Stimulated activated naive CD8-positive, alpha-beta T cell treated with anti-CD3 and anti-CD28 coated beads, Interleukin-15, Interleukin-2, amounts not matched to agents 100 U/mL and 50 U/mL, for 24 hours (primary cell): ENCODE measurements at regions not wholly inside any gene's neighbourhood (a gene's known extent, or its start where the extent isn't known, plus 50 kb on each side); places are given as distances from the start of the nearest gene placed in this dataset.

ENCODE experiments used
- ATAC-seq: fragments of 150-1000 bp; cut with Tn5 transposase; one replicate; pipeline ENCODE4 v1.10.0; 2021
- DNase-seq: peaks from one replicate; pipeline ENCODE4 v3.0.0; 2021

- ATAC-seq, result no peak
- no peak for DNase-seq
Measured at GRCh38 chr16:5428932-5429331, 331.3 kb upstream of the EEF2KMT start.

DNA sequence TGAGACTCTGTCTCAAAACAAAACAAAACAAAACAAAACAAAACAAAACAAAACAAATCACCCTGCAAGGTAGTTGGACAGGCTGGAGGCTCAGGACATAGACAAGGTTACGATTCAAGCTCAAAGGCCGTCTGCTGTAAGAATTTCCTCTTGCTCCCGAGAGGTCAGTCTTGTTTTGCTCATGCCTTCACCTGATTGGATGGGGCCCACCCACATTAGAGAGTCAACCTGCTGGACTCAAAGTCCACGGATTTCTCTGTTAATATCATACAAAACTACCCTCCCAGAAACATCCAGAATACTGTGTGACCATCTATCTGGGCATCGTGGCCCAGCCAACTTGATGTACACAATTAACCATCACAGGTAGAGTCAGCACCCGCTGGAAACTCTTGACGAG lies 330.0 kb upstream of the EEF2KMT start:
- no peak for ATAC-seq
- DNase-seq, result no peak

GRCh38 chr16:5422643-5423496 lies 325.3 kb upstream of the EEF2KMT start:
- ATAC-seq, result no peak
- no peak for DNase-seq

- ATAC-seq (no peak), DNase-seq (no peak)
Measured at GRCh38 chr16:5422047-5422446, 324.5 kb upstream of the EEF2KMT start.

GRCh38 chr16:5416013-5416412 lies 318.4 kb upstream of the EEF2KMT start:
- no peak for DNase-seq
- no peak for ATAC-seq

DNA sequence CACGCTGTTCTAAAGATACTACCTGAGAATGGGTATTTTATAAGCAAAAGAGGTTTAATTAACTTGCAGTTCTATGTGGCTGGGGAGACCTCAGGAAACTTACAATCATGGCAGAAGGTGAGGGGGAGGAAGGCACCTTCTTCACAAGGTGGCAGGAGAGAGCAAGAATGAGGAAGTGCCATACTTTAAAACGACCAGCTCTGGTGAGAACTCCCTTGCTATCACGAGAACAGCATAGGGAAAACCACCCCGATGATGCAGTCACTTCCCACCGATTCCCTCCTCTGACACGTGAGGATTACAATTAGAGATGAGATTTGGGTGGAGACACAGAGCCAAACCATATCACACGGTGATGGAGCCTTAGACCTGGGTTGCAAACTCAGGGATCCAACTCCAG lies 317.5 kb upstream of the EEF2KMT start:
- DNase-seq, result no peak
- no peak for ATAC-seq

DNA sequence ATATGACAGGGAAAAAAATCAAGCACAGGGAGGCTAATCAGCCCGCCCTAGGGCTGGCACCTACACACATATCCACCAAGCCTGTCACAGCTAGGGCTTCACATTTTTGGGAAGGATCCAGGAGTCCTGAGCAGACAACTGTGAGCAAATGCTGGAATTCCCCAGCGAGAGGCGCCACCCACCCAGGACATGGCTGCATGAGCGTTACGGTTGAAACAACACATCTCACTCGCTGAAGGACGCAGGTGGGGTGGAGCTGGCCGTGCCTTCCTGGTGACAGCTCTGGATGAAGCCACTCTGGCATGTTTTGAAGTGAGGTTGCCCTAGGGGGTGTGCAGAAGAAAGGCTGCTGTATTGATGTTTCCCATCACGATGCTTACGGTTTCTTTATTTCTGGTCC lies 315.1 kb upstream of the EEF2KMT start:
- no peak for ATAC-seq
- DNase-seq, result no peak

DNA sequence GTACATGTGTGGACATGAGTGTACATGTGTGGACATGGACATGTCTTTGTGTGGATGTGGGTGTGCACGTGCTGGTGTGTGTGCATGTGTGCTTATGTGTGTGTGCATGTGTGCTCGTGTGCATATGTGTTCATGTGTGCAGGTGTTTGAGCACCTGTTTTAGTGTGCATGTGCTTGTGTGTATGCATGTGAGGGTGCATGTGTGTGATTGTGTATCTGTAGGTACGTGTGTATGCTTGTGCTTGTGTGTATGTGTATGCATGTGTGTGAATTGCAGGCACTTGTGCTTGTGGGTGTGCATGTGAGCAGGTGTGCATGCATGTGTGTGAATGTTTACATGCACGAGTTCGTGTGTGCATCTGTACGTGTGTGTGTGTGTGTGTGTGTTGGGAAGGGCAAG lies 300.6 kb upstream of the EEF2KMT start:
- ATAC-seq (no peak), DNase-seq (no peak)

DNA sequence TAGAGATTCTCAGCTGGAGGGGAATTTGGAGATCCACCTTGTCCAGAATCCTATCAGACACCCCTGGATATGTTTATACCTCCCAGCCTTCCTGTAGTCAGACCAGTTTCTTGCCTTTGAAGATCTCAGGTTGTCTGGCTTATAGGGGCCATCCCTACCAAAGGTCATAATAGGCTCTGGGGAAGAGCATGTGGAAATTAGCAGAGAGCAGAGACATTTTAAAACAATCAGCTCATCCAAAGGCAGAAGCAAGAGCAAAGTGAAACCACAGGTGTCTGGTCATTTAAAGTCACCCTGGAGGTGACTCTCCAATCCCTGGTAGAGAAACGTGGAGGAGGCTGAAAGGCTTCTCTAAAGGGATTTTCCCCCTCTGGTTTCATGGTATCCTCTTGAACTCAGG lies 299.3 kb upstream of the EEF2KMT start:
- ATAC-seq (no peak), DNase-seq (no peak)

GRCh38 chr16:5393070-5393469 lies 295.5 kb upstream of the EEF2KMT start:
- DNase-seq, result no peak
- no peak for ATAC-seq

- no peak for ATAC-seq
- DNase-seq, result no peak
Measured at GRCh38 chr16:5386989-5387388, 289.4 kb upstream of the EEF2KMT start.

DNA sequence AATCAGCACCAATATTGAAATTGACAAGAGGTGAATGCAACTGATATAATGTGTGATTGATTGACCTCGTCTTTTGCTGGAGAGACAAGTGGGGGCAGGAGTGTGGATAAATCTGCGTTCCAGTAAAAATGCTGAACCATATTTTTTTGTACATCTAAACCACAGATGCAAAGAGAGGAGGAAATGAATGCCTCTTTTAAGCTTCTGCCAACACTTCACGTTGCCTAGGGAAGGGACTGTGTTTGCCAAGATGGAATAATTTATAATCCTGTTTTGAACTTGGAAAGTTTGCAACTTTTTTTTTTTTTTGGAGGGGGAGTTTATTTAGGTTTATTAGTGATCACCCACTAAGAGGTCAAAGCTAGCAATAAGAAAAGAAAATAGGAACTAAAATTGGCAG lies 288.2 kb upstream of the EEF2KMT start:
- ATAC-seq (no peak), DNase-seq (no peak)

GRCh38 chr16:5385115-5385514 lies 287.5 kb upstream of the EEF2KMT start:
- DNase-seq (no peak), ATAC-seq (no peak)

- ATAC-seq, result no peak
- DNase-seq, result no peak
Measured at GRCh38 chr16:5383737-5384136, 286.1 kb upstream of the EEF2KMT start.

DNA sequence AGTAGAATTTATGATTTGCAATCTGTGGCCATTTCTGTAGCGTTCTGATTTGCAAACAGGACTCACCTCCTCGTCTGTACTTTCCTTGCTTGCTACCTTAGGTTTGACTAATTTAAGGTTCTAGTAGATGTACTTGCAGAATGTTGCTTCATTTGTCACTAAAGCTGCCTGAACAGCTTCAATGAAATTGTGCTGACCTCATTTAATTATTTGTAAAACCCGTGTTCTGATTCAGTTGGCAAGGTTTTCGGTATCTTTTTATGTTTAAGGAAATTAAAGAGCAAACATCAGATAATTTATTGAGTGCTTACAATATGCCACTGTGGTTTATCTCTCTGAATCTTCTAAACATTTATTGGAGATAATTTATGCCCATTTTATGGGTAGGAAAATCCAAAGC lies 284.9 kb upstream of the EEF2KMT start:
- ATAC-seq (no peak), DNase-seq (no peak)

DNA sequence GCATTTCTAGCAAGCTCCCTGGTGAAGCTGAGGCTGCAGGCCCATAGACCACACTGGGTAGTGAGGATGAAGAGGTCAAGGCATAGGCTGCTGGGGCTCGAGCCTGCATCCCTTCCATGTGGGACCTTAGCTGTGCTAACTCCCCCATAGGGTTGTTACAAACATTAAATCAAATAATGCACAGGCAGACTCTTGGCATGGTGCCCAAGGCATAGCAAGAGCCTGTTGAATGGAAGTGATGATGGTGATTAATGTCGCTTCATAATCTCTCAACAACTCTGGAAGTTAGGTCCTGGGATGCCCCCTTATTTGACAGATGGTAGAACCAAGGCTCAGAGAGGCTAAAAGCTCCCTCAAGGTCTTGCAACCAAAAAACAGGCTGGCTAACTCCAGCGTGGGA lies 283.9 kb upstream of the EEF2KMT start:
- ATAC-seq (no peak), DNase-seq (no peak)

DNA sequence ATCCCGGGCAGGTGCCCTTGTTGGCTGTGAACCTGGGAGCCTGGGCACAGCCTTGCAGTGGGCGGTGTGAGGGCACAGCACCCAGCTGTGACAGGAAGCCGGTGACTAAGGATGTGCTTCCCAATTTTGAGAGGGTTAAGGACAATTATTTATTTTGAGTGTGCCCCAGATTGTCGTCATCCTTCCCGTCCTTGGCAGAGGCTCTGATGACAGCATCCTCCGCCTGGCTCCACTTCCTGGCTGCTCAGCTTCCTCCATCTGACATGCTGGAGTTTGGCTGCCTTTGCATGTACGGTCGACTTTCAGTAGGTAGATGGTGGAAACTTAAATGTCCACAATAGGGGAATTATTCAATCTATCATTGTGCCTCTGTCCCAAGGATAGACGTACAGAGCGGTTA lies 282.4 kb upstream of the EEF2KMT start:
- ATAC-seq, result no peak
- no peak for DNase-seq

GRCh38 chr16:5378531-5378930 lies 280.9 kb upstream of the EEF2KMT start:
- ATAC-seq (no peak), DNase-seq (no peak)

GRCh38 chr16:5377280-5377898 lies 279.8 kb upstream of the EEF2KMT start:
- ATAC-seq (no peak), DNase-seq (no peak)

- ATAC-seq, result no peak
- no peak for DNase-seq
Measured at GRCh38 chr16:5374184-5374583, 276.6 kb upstream of the EEF2KMT start.

GRCh38 chr16:5367951-5368350 lies 270.4 kb upstream of the EEF2KMT start:
- no peak for DNase-seq

GRCh38 chr16:5366126-5366525 lies 268.5 kb upstream of the EEF2KMT start:
- DNase-seq (no peak), ATAC-seq (no peak)

More at GRCh38 chr16:5367951-5368350, 270.4 kb upstream of the EEF2KMT start:
- ATAC-seq, result no peak

DNA sequence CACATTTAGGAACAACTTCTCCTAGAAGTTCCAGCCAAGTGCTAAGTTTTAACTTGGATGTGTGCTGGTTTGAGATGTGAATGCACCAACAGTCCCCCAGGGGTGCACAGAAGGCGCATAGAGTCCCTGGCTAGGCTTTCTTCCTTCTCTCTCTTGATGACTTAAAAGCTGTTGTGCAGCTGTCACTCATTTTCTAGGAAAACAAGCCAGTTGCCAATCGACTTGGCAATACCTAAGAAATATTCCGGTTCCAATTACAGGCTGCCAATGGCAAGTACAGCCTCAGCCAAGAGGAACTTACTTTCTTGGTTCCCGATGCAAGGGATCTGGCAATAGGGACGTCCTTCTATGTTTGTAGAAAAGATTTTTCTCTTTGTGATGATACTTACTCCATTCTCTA lies 266.6 kb upstream of the EEF2KMT start:
- DNase-seq (no peak), ATAC-seq (no peak)

GRCh38 chr16:5361322-5361721 lies 263.7 kb upstream of the EEF2KMT start:
- DNase-seq (no peak), ATAC-seq (no peak)
